ENCODE measurements at regions not wholly inside any gene's neighbourhood (a gene's known extent, or its start where the extent isn't known, plus 50 kb on each side); places are given as distances from the start of the nearest gene placed in this dataset.

GRCh38 chr2:16249246-16250055 is 309.1 kb downstream of the MYCN start:
- H3K36me3 ChIP-seq, result no peaks in the 10 kb centered on the region
- H3K4me1 ChIP-seq, result peaks cover 0 to 13% (median 0%) of the 10 kb centered on the region in 3 donors
- no peak for DNase-seq
- H3K9me3 ChIP-seq, result no peaks in the 10 kb centered on the region
- H3K4me3 ChIP-seq, result no peak overlapping the region
- WGBS, 2 donors, result 64 to 75% methylated on average over 18 to 20 of the region's 22 CpGs
- no peak overlapping the region for H3K27ac ChIP-seq
- no peak for TF ChIP-seq POLR2A (IDR thresholded peaks at IDR 0.05)
- TF ChIP-seq, protein P1, sequence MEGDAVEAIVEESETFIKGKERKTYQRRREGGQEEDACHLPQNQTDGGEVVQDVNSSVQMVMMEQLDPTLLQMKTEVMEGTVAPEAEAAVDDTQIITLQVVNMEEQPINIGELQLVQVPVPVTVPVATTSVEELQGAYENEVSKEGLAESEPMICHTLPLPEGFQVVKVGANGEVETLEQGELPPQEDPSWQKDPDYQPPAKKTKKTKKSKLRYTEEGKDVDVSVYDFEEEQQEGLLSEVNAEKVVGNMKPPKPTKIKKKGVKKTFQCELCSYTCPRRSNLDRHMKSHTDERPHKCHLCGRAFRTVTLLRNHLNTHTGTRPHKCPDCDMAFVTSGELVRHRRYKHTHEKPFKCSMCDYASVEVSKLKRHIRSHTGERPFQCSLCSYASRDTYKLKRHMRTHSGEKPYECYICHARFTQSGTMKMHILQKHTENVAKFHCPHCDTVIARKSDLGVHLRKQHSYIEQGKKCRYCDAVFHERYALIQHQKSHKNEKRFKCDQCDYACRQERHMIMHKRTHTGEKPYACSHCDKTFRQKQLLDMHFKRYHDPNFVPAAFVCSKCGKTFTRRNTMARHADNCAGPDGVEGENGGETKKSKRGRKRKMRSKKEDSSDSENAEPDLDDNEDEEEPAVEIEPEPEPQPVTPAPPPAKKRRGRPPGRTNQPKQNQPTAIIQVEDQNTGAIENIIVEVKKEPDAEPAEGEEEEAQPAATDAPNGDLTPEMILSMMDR (IDR thresholded peaks at IDR 0.05), result no peak
- intact Hi-C loops (cut with DNase I), result no loop called here
- H3K27me3 ChIP-seq, result peaks cover 0 to 20% (median 0%) of the 10 kb centered on the region in 4 donors

- no peak overlapping the region for H3K4me3 ChIP-seq
- H3K36me3 ChIP-seq, result no peaks in the 10 kb centered on the region
- DNase-seq, result no peak
- peaks cover 0 to 13% (median 0%) of the 10 kb centered on the region in 3 donors for H3K4me1 ChIP-seq
- H3K9me3 ChIP-seq, result no peaks in the 10 kb centered on the region
- WGBS, 2 donors, result 51 to 100% methylated on average over 1 to 5 of the region's 5 CpGs
- H3K27ac ChIP-seq, result no peak overlapping the region
- H3K27me3 ChIP-seq, result peaks cover 0 to 20% (median 0%) of the 10 kb centered on the region in 4 donors
- no peak for TF ChIP-seq POLR2A (IDR thresholded peaks at IDR 0.05)
- TF ChIP-seq, protein P1 (IDR thresholded peaks at IDR 0.05), result no peak
- intact Hi-C loops (cut with DNase I), result no loop called here
Observed at GRCh38 chr2:16248571-16249105, 308.3 kb downstream of the MYCN start.

GRCh38 chr2:16247326-16248122 is 307.2 kb downstream of the MYCN start:
- no peaks in the 10 kb centered on the region for H3K9me3 ChIP-seq
- TF ChIP-seq POLR2A (IDR thresholded peaks at IDR 0.05), result no peak
- 40% methylated on average over 4 to 5 of the region's 5 CpGs for WGBS, 2 donors
- no peaks in the 10 kb centered on the region for H3K36me3 ChIP-seq
- H3K4me1 ChIP-seq, result peaks cover 0 to 13% (median 0%) of the 10 kb centered on the region in 3 donors
- H3K4me3 ChIP-seq, result no peak overlapping the region
- intact Hi-C loops (cut with DNase I), result no loop called here
- no peak overlapping the region for H3K27ac ChIP-seq
- H3K27me3 ChIP-seq, result peaks cover 0 to 20% (median 0%) of the 10 kb centered on the region in 4 donors
- DNase-seq, result no peak

DNA sequence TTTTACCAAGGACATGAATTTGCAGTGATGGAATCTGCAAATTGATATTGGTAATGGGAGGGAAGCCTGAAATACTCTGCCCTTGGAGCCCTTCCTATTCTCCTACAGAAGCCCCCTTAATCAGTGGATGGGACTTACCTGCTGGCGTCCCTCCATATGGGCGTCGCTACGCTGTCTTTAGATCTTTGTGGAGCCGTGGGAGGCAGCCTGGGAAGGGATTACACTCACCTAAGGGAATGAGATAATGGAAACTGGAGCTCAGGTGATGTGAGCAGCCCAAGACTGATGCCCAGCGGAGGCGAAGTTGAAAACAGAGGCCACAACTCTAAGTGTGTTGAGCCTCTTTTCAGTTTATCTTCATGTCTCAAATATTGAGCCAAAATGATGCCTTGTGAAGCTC is 306.6 kb downstream of the MYCN start:
- Histone ChIP-seq H3K9me3 (no peaks in the 10 kb centered on the region), H3K4me1 (peaks cover 0 to 13% (median 0%) of the 10 kb centered on the region in 3 donors), H3K27me3 (peaks cover 0 to 20% (median 0%) of the 10 kb centered on the region in 4 donors), H3K27ac (no peak overlapping the region), H3K36me3 (no peaks in the 10 kb centered on the region), H3K4me3 (no peak overlapping the region)
- WGBS, 2 donors, result 75 to 87% methylated on average over 5 to 6 of the region's 7 CpGs
- no peak for DNase-seq
- TF ChIP-seq POLR2A (IDR thresholded peaks at IDR 0.05), result no peak
- TF ChIP-seq, protein P1 (IDR thresholded peaks at IDR 0.05), result no peak
- intact Hi-C loops (cut with DNase I), result no loop called here

- intact Hi-C loops (cut with DNase I), result no loop called here
Observed at GRCh38 chr2:16246281-16246850, 306.0 kb downstream of the MYCN start.

More at GRCh38 chr2:16246281-16246850, 306.0 kb downstream of the MYCN start:
- no peaks in the 10 kb centered on the region for H3K9me3 ChIP-seq
- H3K4me1 ChIP-seq, result peaks cover 0 to 13% (median 0%) of the 10 kb centered on the region in 3 donors
- no peak overlapping the region for H3K27ac ChIP-seq
- TF ChIP-seq POLR2A (IDR thresholded peaks at IDR 0.05), result no peak
- TF ChIP-seq, protein P1 (IDR thresholded peaks at IDR 0.05), result no peak
- H3K36me3 ChIP-seq, result no peaks in the 10 kb centered on the region
- no peak overlapping the region for H3K4me3 ChIP-seq
- DNase-seq, result no peak
- WGBS, 2 donors, result 74% methylated on average over 2 of the region's 2 CpGs
- peaks cover 0 to 20% (median 0%) of the 10 kb centered on the region in 4 donors for H3K27me3 ChIP-seq
